ENCODE measurements at regions not wholly inside any gene's neighbourhood (a gene's known extent, or its start where the extent isn't known, plus 50 kb on each side); places are given as distances from the start of the nearest gene placed in this dataset.

DNA sequence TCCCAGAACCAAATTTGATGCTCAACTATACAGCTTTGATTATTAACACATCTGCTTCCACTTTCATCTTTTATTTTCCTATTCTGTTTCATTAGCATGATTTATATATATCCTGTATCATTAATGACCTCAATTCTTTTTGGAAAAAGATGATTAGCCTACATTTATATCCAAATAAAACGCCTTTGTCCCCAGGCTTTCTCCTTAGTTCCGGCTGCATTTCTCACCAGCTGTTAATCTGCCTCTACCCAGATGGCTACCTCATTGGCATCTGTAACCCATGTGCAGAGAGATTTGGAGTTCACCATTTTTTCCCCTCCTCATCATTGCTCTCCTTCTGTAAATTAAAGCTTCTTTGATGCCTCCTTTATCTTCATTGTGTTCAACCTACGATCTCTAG is 336.8 kb upstream of the RGS6 start:
- no peak for DNase-seq (ENCODE audit: low read depth, low spot score)
- no peak overlapping the region for H3K4me3 ChIP-seq (ENCODE audit: low read depth, low read length)
- in situ Hi-C loops (cut with HindIII; ENCODE audit: low sequenced_read_pairs): no loop called here
- no peak for TF ChIP-seq CTCF (IDR thresholded peaks at IDR 0.05; ENCODE audit: low read depth, low read length)

DNA sequence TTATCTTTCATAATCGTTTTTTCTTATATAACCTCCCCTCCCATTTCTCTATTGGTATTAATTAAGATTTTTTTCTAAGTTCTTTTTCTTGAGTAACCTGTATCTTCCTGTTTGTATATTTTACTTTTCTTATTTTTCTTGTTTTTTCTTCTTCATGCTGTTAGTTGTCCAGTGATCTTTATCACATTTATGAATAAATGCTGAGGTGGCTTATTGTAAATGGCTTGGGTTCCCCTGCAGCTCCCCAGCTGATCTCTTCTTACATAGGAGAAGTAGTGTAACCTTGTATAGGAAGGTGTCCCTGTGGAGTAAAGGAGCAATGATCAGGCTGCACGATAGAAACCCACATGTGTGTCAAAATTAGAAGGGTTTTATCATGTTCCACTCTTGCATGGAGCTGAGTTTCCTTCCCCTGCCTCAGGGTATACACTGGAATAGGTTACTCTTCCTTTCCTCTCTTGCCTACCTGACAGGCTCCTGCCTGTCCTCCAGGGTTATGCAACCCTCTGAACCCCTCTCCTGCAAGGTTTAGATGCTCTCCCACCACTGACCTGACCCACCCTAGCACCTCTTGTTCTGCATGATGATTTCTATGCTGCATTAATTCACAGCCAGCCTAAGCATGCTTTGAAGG is 334.8 kb upstream of the RGS6 start:
- no peak for TF ChIP-seq CTCF (IDR thresholded peaks at IDR 0.05; ENCODE audit: low read depth, low read length)
- in situ Hi-C loops (cut with HindIII; ENCODE audit: low sequenced_read_pairs): no loop called here
- H3K4me3 ChIP-seq (ENCODE audit: low read depth, low read length): no peak overlapping the region
- DNase-seq (ENCODE audit: low read depth, low spot score): no peak

GRCh38 chr14:71597955-71598660 is 334.1 kb upstream of the RGS6 start:
- in situ Hi-C loops (cut with HindIII; ENCODE audit: low sequenced_read_pairs): no loop called here
- no peak for TF ChIP-seq CTCF (IDR thresholded peaks at IDR 0.05; ENCODE audit: low read depth, low read length)
- H3K4me3 ChIP-seq (ENCODE audit: low read depth, low read length): no peak overlapping the region
- no peak for DNase-seq (ENCODE audit: low read depth, low spot score)

DNA sequence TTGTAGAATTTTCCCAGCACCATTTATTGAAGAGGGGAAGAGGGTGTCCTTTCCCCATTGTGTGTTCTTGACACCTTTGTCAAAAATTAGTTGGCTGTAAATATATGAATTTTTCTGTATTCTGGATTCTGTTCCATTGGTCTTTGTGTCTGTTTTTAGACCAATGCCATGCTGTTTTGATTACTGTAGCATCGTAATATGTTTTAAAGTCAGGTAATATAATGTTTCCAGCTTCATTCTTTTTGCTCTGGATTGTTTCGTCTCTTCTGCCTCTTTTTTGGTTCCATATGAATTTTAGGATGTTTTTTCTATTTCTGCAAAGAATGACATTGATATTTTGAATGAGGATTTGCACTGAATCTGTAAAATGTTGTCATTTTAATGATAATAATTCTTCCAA is 331.9 kb upstream of the RGS6 start:
- DNase-seq (ENCODE audit: low read depth, low spot score): no peak
- in situ Hi-C loops (cut with HindIII; ENCODE audit: low sequenced_read_pairs): no loop called here
- no peak overlapping the region for H3K4me3 ChIP-seq (ENCODE audit: low read depth, low read length)
- TF ChIP-seq CTCF (IDR thresholded peaks at IDR 0.05; ENCODE audit: low read depth, low read length): no peak

DNA sequence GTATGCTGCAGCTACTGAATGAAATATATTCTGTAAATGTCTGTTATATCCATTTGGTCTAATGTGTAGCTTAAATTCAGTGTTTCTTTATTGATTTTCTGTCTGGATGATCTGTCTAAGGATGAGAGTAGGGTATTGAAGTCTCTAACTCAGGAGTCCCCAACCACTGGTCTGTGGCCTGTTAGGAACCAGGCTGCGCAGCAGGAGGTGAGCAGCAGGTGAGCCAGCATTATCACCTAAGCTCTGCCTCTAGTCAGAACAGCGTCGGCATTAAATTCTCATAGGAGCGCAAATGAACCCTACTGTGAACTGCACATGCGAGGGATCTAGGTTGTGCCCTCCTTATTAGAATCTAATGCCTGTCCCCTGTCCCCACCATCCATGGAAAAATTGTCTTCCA is 329.7 kb upstream of the RGS6 start:
- H3K4me3 ChIP-seq (ENCODE audit: low read depth, low read length): no peak overlapping the region
- no peak for DNase-seq (ENCODE audit: low read depth, low spot score)
- no peak for TF ChIP-seq CTCF (IDR thresholded peaks at IDR 0.05; ENCODE audit: low read depth, low read length)
- in situ Hi-C loops (cut with HindIII; ENCODE audit: low sequenced_read_pairs): no loop called here

DNA sequence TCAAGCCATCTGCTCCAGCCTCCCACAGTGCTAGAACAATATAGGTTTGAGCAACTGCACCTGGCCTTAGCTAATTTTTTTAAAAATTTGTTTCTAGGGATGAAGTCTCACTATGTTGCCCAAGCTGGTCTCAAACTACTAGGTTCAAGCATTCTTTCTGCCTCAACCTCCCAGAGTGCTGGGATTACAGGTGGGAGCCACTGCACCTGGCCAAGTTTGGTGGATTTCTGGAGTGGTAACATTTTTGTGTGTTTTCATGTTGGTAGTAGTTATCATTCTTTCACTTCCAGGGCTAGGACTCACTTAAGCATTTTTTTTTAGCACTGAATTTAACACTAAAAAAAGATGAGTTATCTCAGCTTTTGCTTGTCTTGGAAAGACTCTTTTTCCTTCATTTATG is 328.0 kb upstream of the RGS6 start:
- H3K4me3 ChIP-seq (ENCODE audit: low read depth, low read length): no peak overlapping the region
- no peak for DNase-seq (ENCODE audit: low read depth, low spot score)
- no peak for TF ChIP-seq CTCF (IDR thresholded peaks at IDR 0.05; ENCODE audit: low read depth, low read length)
- in situ Hi-C loops (cut with HindIII; ENCODE audit: low sequenced_read_pairs): no loop called here

Measured in astrocyte of the spinal cord (primary cell).